Suprapubic skin (tissue), 4 donors: ENCODE measurements at regions not wholly inside any gene's neighbourhood (a gene's known extent, or its start where the extent isn't known, plus 50 kb on each side); places are given as distances from the start of the nearest gene placed in this dataset.
"Not testable (repeated sequence)": the region's sequence is repeated elsewhere in the genome, so short reads cannot be mapped to it uniquely, and the experiment has no call there.

Experiments
- DNase-seq, 2 donors: peaks; one replicate each; pipeline ENCODE4 v3.0.0-alpha.2; 2019; ENCODE audit warnings: low spot score in 2 of 2
- H3K27ac ChIP-seq: fragments of 200-600 bp; sonication (generic); one replicate; pipeline ENCODE4 v1.5.1; 2019
- H3K27me3 ChIP-seq: fragments of 200-600 bp; sonication (generic); one replicate; pipeline ENCODE4 v1.5.1; 2019
- H3K36me3 ChIP-seq: fragments of 200-600 bp; sonication (generic); one replicate; pipeline ENCODE4 v1.5.1; 2019
- H3K4me1 ChIP-seq: fragments of 200-600 bp; sonication (generic); one replicate; pipeline ENCODE4 v1.5.1; 2019
- H3K4me3 ChIP-seq: fragments of 200-600 bp; sonication (generic); one replicate; pipeline ENCODE4 v1.5.1; 2019; ENCODE audit warnings: mild to moderate bottlenecking
- H3K9me3 ChIP-seq: fragments of 200-600 bp; sonication (generic); one replicate; pipeline ENCODE4 v1.5.1; 2019
- CTCF ChIP-seq, 2 donors: fragments of 200-600 bp in 1 of 2; fragments of 450-650 bp in 1 of 2; sonication (generic) in 1 of 2; IDR thresholded peaks; one replicate each; pipeline ENCODE4 v1.5.1; 2016 to 2019; ENCODE audit warnings: antibody characterized with exemption in 2 of 2, mild to moderate bottlenecking in 1 of 2, moderate library complexity in 1 of 2
- EP300 ChIP-seq: sonication (generic); formaldehyde crosslinking; IDR thresholded peaks from one replicate; pipeline ENCODE4 v1.6.1; 2017; ENCODE audit warnings: antibody characterized with exemption
- POLR2A ChIP-seq, 2 donors: fragments of 450-650 bp; IDR thresholded peaks; one replicate each; pipeline ENCODE4 v1.6.1; 2017; ENCODE audit warnings: antibody characterized with exemption in 2 of 2, mild to moderate bottlenecking in 2 of 2, moderate library complexity in 2 of 2
- POLR2AphosphoS5 ChIP-seq, 3 donors: sonication (generic); formaldehyde crosslinking; IDR thresholded peaks; one replicate each; pipeline ENCODE4 v1.6.1; 2017; ENCODE audit warnings: antibody characterized with exemption in 3 of 3
- WGBS: methylation state at CpG from one replicate; pipeline ENCODE4 v1.1.5; 2018; 5-methylcytosine and 5-hydroxymethylcytosine counted together

DNA sequence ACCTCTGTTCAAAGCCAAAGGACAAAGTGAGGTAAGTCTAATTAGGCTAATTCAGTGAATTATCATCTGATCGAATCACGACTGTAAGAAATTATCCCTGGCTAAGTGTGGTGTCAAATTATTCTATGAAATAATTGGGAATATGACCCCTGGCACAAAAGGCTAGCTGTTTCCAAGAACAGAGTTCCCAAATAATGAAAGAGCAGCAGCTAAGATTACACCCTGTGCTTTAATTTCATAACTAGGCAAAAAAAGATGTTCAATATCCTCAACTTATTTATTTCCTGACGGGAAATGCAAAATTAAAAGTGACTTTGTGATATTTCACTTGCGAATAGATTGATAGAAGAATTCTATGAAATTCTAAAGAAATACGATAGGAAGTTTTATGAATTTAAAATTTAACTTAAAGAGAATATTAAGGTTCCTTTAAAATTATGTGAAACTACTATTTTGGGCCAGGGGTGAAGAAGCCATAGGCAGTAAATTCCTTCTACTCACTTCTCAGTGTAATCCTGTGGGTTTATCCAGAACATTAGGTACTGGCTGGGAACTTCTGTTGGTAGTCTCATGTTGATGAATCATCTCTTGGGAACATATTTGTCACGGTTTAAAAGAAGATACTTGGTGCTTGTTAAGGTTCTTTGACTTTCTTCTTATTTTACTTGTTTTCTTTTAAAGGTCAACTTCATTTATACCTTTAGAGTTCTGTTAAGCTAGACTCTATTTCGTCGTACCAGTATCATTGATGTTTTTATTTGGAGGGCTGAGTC is 148.5 kb downstream of the POLR1F start:
- 63% methylated on average over 8 of the region's 8 CpGs for WGBS
- no peak for TF ChIP-seq POLR2A (IDR thresholded peaks at IDR 0.05)
- peak in 1 of 3 donors; percentile 39 for TF ChIP-seq POLR2AphosphoS5 (IDR thresholded peaks at IDR 0.05)
- H3K4me1 ChIP-seq = no peaks in the 10 kb centered on the region
- H3K4me3 ChIP-seq = no peak overlapping the region
- DNase-seq = no peak
- no peaks in the 10 kb centered on the region for H3K27me3 ChIP-seq
- H3K36me3 ChIP-seq = no peaks in the 10 kb centered on the region
- no peaks in the 10 kb centered on the region for H3K9me3 ChIP-seq
- H3K27ac ChIP-seq = peak overlapping the region; percentile 67

DNA sequence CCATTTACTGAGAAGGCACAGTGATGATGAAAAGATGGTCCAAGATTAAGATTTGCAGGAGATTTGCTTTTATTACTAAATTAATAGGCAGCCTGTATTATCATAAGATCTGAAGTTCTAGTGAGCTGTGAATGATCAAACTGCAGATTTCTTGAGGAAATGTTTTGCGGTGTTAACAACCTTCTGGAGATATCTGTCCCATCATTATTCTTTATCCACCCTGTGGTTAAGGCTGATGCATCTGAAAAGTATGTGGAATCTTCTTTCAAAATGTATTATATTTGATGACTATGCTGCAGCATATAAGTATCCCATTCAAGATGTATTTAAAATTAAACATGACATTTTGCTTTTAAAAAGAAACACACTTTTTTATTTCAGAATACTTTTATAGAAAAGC is 150.3 kb downstream of the POLR1F start:
- TF ChIP-seq EP300 (no peak), CTCF (IDR thresholded peaks at IDR 0.05) (no peak), POLR2AphosphoS5 (IDR thresholded peaks at IDR 0.05) (no peak), POLR2A (IDR thresholded peaks at IDR 0.05) (no peak)
- 81% methylated on average over 1 of the region's 1 CpG for WGBS
- DNase-seq = no peak
- no peaks in the 10 kb centered on the region for H3K4me1 ChIP-seq
- no peak overlapping the region for H3K4me3 ChIP-seq
- no peaks in the 10 kb centered on the region for H3K9me3 ChIP-seq
- H3K27me3 ChIP-seq = no peaks in the 10 kb centered on the region
- H3K27ac ChIP-seq = no peak overlapping the region
- H3K36me3 ChIP-seq = no peaks in the 10 kb centered on the region

GRCh38 chr7:19557726-19558465 is 150.9 kb downstream of the POLR1F start:
- Histone ChIP-seq H3K4me1 (no peaks in the 10 kb centered on the region), H3K9me3 (no peaks in the 10 kb centered on the region), H3K27ac (no peak overlapping the region), H3K4me3 (no peak overlapping the region), H3K36me3 (no peaks in the 10 kb centered on the region), H3K27me3 (no peaks in the 10 kb centered on the region)
- 86% methylated on average over 3 of the region's 3 CpGs for WGBS
- TF ChIP-seq POLR2AphosphoS5 (IDR thresholded peaks at IDR 0.05) (no peak), POLR2A (IDR thresholded peaks at IDR 0.05) (no peak), CTCF (IDR thresholded peaks at IDR 0.05) (no peak), EP300 (no peak)
- no peak for DNase-seq

DNA sequence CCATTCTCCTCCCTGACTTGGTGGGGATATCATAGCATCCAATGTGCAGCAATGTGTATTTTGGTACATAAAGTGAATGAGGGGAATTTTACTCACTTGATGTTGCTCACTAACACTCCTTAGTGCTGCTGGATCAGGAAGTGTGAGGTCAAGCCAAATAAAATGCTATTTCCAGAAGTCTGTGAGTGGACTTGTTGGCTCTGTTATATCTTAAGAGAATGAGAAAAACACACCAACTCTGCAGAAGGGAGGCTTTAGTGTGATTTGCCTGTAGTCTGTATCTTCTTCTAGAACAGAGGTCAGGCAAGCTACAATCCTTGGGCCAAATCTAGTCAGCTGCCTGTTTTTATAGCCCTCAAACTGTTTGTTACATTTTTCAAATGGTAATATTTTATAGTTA is 154.3 kb downstream of the POLR1F start:
- DNase-seq = no peak

DNA sequence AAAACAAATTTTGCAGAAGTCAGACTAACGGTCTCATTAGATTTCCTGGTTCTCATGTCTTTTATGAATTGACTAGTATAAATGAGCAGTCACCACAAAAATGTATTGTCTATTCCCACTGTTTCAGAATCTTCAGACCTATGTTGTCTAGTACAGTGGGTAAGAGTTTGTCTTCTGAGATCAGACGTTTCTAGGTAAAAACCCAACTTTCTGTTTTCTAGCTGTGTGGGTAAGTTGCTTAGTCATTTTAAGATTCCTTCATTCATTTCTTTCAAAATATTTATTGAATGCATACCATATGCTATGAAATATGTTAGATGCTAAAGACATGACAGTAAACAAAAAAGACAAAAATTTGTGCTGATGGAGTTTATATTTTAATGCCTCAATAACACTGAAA is 156.3 kb downstream of the POLR1F start:
- Histone ChIP-seq H3K4me1 (no peaks in the 10 kb centered on the region), H3K36me3 (no peaks in the 10 kb centered on the region), H3K27me3 (no peaks in the 10 kb centered on the region), H3K4me3 (no peak overlapping the region), H3K27ac (no peak overlapping the region), H3K9me3 (peaks cover 5% of the 10 kb centered on the region)
- WGBS = 67% methylated on average over 2 of the region's 2 CpGs
- DNase-seq = no peak
- no peak for TF ChIP-seq POLR2A (IDR thresholded peaks at IDR 0.05)
- TF ChIP-seq EP300 = no peak
- TF ChIP-seq CTCF (IDR thresholded peaks at IDR 0.05) = no peak
- no peak for TF ChIP-seq POLR2AphosphoS5 (IDR thresholded peaks at IDR 0.05)

More for the DNA sequence above, 154.3 kb downstream of the POLR1F start:
- Histone ChIP-seq H3K36me3 (no peaks in the 10 kb centered on the region), H3K9me3 (peaks cover 4% of the 10 kb centered on the region), H3K27me3 (no peaks in the 10 kb centered on the region), H3K4me1 (no peaks in the 10 kb centered on the region), H3K4me3 (no peak overlapping the region), H3K27ac (no peak overlapping the region)
- no peak for TF ChIP-seq CTCF (IDR thresholded peaks at IDR 0.05)
- TF ChIP-seq EP300 = no peak
- TF ChIP-seq POLR2AphosphoS5 (IDR thresholded peaks at IDR 0.05) = no peak
- TF ChIP-seq POLR2A (IDR thresholded peaks at IDR 0.05) = no peak

- H3K36me3 ChIP-seq, H3K27me3 ChIP-seq, DNase-seq, H3K4me1 ChIP-seq, H3K9me3 ChIP-seq, H3K4me3 ChIP-seq, H3K27ac ChIP-seq: not testable (repeated sequence)
- WGBS = 89% methylated on average over 4 of the region's 5 CpGs
Observed at GRCh38 chr7:19549246-19549645, 159.6 kb downstream of the POLR1F start.
